ENCODE measurements at regions not wholly inside any gene's neighbourhood (a gene's known extent, or its start where the extent isn't known, plus 50 kb on each side); places are given as distances from the start of the nearest gene placed in this dataset.

- Histone ChIP-seq H2BK5ac (ENCODE audit: low read depth, low read length) (no peak overlapping the region), H4K5ac (ENCODE audit: insufficient read length, low read depth, low read length) (no peak overlapping the region), H3K79me2 (ENCODE audit: control insufficient read depth in 1 of 2, insufficient read depth in 2 of 2, low read length in 2 of 2) (peaks cover 0 to 9% of the 10 kb centered on the region in 2 experiments; a peak in 2 of 4 replicates)
- TF ChIP-seq KDM5A (IDR thresholded peaks at IDR 0.05; ENCODE audit: low read length) (no peak), TEAD4 (IDR thresholded peaks at IDR 0.05; ENCODE audit: low read depth, low read length) (no peak), CBX5 (IDR thresholded peaks at IDR 0.05; ENCODE audit: low read depth, low read length) (no peak), KDM1A (IDR thresholded peaks at IDR 0.05; ENCODE audit: borderline replicate concordance, low read length) (no peak), BACH1 (IDR thresholded peaks at IDR 0.05; ENCODE audit: low read length) (no peak), POLR2AphosphoS5 (IDR thresholded peaks at IDR 0.05; ENCODE audit: low read depth, low read length) (no peak), EP300 (IDR thresholded peaks at IDR 0.05; ENCODE audit: borderline replicate concordance in 1 of 2, low read depth in 2 of 2, low read length in 2 of 2) (no peak), SIX5 (IDR thresholded peaks at IDR 0.05; ENCODE audit: low read depth, low read length) (no peak), ATF2 (IDR thresholded peaks at IDR 0.05; ENCODE audit: low read length) (no peak), TBP (IDR thresholded peaks at IDR 0.05; ENCODE audit: low read depth, low read length) (no peak), CTBP2 (IDR thresholded peaks at IDR 0.05; ENCODE audit: borderline replicate concordance, insufficient read depth, insufficient read length, low read length) (no peak), GABPA (IDR thresholded peaks at IDR 0.05; ENCODE audit: borderline replicate concordance, insufficient read depth, low read length) (no peak)
- TF ChIP-seq, protein P1, sequence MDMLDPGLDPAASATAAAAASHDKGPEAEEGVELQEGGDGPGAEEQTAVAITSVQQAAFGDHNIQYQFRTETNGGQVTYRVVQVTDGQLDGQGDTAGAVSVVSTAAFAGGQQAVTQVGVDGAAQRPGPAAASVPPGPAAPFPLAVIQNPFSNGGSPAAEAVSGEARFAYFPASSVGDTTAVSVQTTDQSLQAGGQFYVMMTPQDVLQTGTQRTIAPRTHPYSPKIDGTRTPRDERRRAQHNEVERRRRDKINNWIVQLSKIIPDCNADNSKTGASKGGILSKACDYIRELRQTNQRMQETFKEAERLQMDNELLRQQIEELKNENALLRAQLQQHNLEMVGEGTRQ (IDR thresholded peaks at IDR 0.05; ENCODE audit: low read length), result no peak
These were observed 135.4 kb downstream of the HAUS1 start for GRCh38 chr18:46239549-46239948.

More at GRCh38 chr18:46239549-46239948, 135.4 kb downstream of the HAUS1 start:
- ChIA-PET CTCF (ENCODE audit: partially characterized antibody) (interaction anchor here (0.7 to 1.3 kb wide), 5 partner anchors 13 to 209 kb away, joined by 3 to 4 read pairs (median 3); no protein-coding TSS in a partner anchor), POLR2A (ENCODE audit: partially characterized antibody) (interaction anchor here (0.8 to 2.1 kb wide), 2 partner anchors 9 to 21 kb away, joined by 3 to 6 read pairs; no protein-coding TSS in a partner anchor)
- Histone ChIP-seq H3K18ac (ENCODE audit: extremely low read depth, low read length) (no peak overlapping the region), H3K23ac (ENCODE audit: insufficient read length) (no peak overlapping the region), H3K4me1 (replicated peaks in 1 of 4; ENCODE audit: control insufficient read depth in 3 of 4, insufficient read depth in 4 of 4, low read length in 3 of 4) (peaks cover 0 to 4% (median 2%) of the 10 kb centered on the region in 4 experiments; a peak in 2 of 7 replicates), H2BK12ac (ENCODE audit: low read depth, low read length) (no peak overlapping the region), H3K9ac (replicated peaks in 1 of 4; ENCODE audit: extremely low read depth in 1 of 4, low read depth in 3 of 4, low read length in 3 of 4) (no peak overlapping the region), H3K14ac (ENCODE audit: insufficient read length) (no peak overlapping the region), H2AFZ (ENCODE audit: low read length) (no peak overlapping the region), H4K91ac (replicated peaks; ENCODE audit: insufficient read length, low read length) (no peak overlapping the region), H3K23me2 (ENCODE audit: low read depth, low read length) (no peaks in the 10 kb centered on the region), H3K27ac (ENCODE audit: low read depth, low read length) (no peak overlapping the region), H3K27me3 (replicated peaks in 1 of 4; ENCODE audit: control insufficient read depth in 3 of 4, extremely low read depth in 1 of 4, insufficient read depth in 3 of 4, low read length in 3 of 4) (no peaks in the 10 kb centered on the region), H2BK20ac (ENCODE audit: low read length) (no peak overlapping the region), H3K4me2 (ENCODE audit: insufficient read depth in 1 of 2, low read depth in 2 of 2, low read length in 2 of 2) (no peak overlapping the region), H3K36me3 (ENCODE audit: control insufficient read depth in 2 of 4, insufficient read depth in 4 of 4, low read length in 3 of 4) (no peaks in the 10 kb centered on the region), H2AK5ac (ENCODE audit: low read depth, low read length) (no peak overlapping the region), H3K79me1 (ENCODE audit: low read depth, low read length) (peaks cover 2% of the 10 kb centered on the region; the same call in 1 of the 2 replicates), H4K20me1 (replicated peaks in 1 of 2; ENCODE audit: control insufficient read depth in 1 of 2, insufficient read depth in 2 of 2, low read length in 2 of 2) (no peaks in the 10 kb centered on the region), H4K8ac (ENCODE audit: extremely low read depth, insufficient read depth, low read length) (no peak overlapping the region), H3K4ac (replicated peaks; ENCODE audit: insufficient read length, low read depth, low read length) (no peak overlapping the region), H3K56ac (replicated peaks; ENCODE audit: insufficient read length, low read depth, low read length) (no peak overlapping the region), H3K9me3 (ENCODE audit: insufficient read depth in 2 of 2, low read depth in 1 of 2, low read length in 1 of 2) (no peaks in the 10 kb centered on the region), H2BK15ac (ENCODE audit: low read length) (no peak overlapping the region), H2BK120ac (replicated peaks; ENCODE audit: low read depth, low read length) (no peak overlapping the region), H3K4me3 (ENCODE audit: extremely low read depth in 1 of 4, insufficient read depth in 2 of 4, low read depth in 3 of 4, low read length in 4 of 4) (no peak overlapping the region)
- no peak for DNase-seq (ENCODE audit: low read depth in 1 of 2, low spot score in 2 of 2)
- no peak for FAIRE-seq

All from H1 (cell line).